Epithelial cell of esophagus (primary cell): ENCODE measurements at regions not wholly inside any gene's neighbourhood (a gene's known extent, or its start where the extent isn't known, plus 50 kb on each side); places are given as distances from the start of the nearest gene placed in this dataset.
"Not testable (repeated sequence)": the region's sequence is repeated elsewhere in the genome, so short reads cannot be mapped to it uniquely, and the experiment has no call there.

ENCODE experiments used
- DNase-seq: peaks from one replicate; pipeline ENCODE4 v3.0.0; 2010; ENCODE audit warnings: low read depth
- H3K4me3 ChIP-seq: 2 replicates; pipeline ENCODE4 v1.5.1; 2011; ENCODE audit warnings: mild to moderate bottlenecking, low read length, control low read depth
- CTCF ChIP-seq: IDR thresholded peaks from 2 replicates; pipeline ENCODE4 v1.5.1; 2011; ENCODE audit warnings: low read depth, mild to moderate bottlenecking, low read length, control low read depth, inconsistent platforms; ENCODE audit not compliant: insufficient read depth; ENCODE audit errors: missing control alignments

GRCh38 chrY:8888371-8888770, 448.9 kb upstream of the TSPY4 start:
- H3K4me3 ChIP-seq = no peak overlapping the region
- DNase-seq = no peak
- TF ChIP-seq CTCF = no peak

GRCh38 chrY:8897876-8898275, 439.4 kb upstream of the TSPY4 start:
- no peak for DNase-seq
- no peak for TF ChIP-seq CTCF

GRCh38 chrY:8905141-8905540, 432.1 kb upstream of the TSPY4 start:
- no peak for DNase-seq
- TF ChIP-seq CTCF = no peak
- no peak overlapping the region for H3K4me3 ChIP-seq

More at GRCh38 chrY:8897876-8898275, 439.4 kb upstream of the TSPY4 start:
- no peak overlapping the region for H3K4me3 ChIP-seq

GRCh38 chrY:8922576-8922975, 414.7 kb upstream of the TSPY4 start:
- H3K4me3 ChIP-seq, DNase-seq: not testable (repeated sequence)
